HEK293T (cell line): ENCODE measurements at regions not wholly inside any gene's neighbourhood (a gene's known extent, or its start where the extent isn't known, plus 50 kb on each side); places are given as distances from the start of the nearest gene placed in this dataset.

ENCODE experiments used
- ARNT ChIP-seq: fragments of 450-650 bp; IDR thresholded peaks from 2 replicates; pipeline ENCODE4 v1.6.1; 2017; ENCODE audit warnings: mild to moderate bottlenecking
- BHLHE40 ChIP-seq: fragments of 450-650 bp; IDR thresholded peaks from 2 replicates; pipeline ENCODE4 v1.6.1; 2016; ENCODE audit warnings: mild to moderate bottlenecking, moderate library complexity, borderline replicate concordance
- ELF4 ChIP-seq: fragments of 450-650 bp; IDR thresholded peaks from 2 replicates; pipeline ENCODE4 v1.6.1; 2017; ENCODE audit warnings: antibody characterized with exemption
- FOXA1 ChIP-seq: fragments of 450-650 bp; IDR thresholded peaks from 2 replicates; pipeline ENCODE4 v1.6.1; 2016; ENCODE audit warnings: mild to moderate bottlenecking
- FOXK2 ChIP-seq: fragments of 450-650 bp; IDR thresholded peaks from 2 replicates; pipeline ENCODE4 v1.6.1; 2016; ENCODE audit warnings: mild to moderate bottlenecking
- FOXM1 ChIP-seq: fragments of 450-650 bp; IDR thresholded peaks from 2 replicates; pipeline ENCODE4 v1.6.1; 2017; ENCODE audit warnings: mild to moderate bottlenecking, borderline replicate concordance
- SUZ12 ChIP-seq: fragments of 450-650 bp; IDR thresholded peaks from 2 replicates; pipeline ENCODE4 v1.6.1; 2016; ENCODE audit warnings: mild to moderate bottlenecking
- TARDBP ChIP-seq: fragments of 450-650 bp; IDR thresholded peaks from 2 replicates; pipeline ENCODE4 v1.6.1; 2016
- ZNF384 ChIP-seq: fragments of 450-650 bp; IDR thresholded peaks from 2 replicates; pipeline ENCODE4 v1.6.1; 2016

DNA sequence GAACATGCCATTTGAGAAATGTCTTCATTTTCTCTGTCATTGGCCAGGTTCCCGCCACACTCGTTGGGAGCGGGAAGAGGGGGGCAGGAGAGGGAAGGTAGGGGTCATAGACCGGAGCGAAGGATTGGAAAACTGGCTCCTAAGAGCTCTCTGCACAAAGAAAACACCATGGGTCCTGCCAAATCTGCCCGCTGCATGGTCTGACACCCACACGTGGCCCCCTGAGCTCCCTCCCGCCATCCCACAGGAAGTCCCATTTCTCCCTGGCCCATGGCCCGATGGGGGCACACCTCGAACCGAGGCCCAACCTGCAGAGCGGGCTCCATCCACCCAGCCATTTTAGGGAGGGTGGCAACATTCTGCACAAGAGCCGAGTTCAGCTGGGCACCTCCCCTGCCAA is 159.6 kb downstream of the SALL1 start:
- TF ChIP-seq FOXK2: no peak
- no peak for TF ChIP-seq SUZ12
- TF ChIP-seq FOXA1: no peak
- no peak for TF ChIP-seq FOXM1
- TF ChIP-seq TARDBP: no peak
- TF ChIP-seq ELF4: no peak
- no peak for TF ChIP-seq ZNF384
- no peak for TF ChIP-seq BHLHE40
- no peak for TF ChIP-seq ARNT
